ENCODE measurements at regions not wholly inside any gene's neighbourhood (a gene's known extent, or its start where the extent isn't known, plus 50 kb on each side); places are given as distances from the start of the nearest gene placed in this dataset.

DNA sequence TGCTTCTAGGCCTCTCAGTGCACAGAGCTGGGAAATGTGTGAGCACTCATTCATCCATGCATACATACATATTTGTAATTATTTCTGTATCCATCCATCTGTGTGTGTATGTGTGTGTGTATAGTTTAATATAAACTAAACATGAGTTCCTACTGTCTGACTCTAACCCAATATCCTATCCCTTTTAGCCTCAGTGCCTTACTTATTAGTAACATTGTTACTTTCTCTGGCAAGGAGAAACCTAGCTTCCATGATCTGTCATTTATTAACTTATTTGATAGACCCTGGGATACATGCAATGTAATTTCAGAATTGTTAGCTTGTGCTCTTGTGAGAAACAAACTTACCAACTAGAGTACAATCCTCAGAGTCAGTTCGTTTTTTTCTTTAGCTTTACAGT, 59.0 kb upstream of the WSCD1 start:
- in situ Hi-C loops (cut with MboI; ENCODE audit: low pct_unique_long_range_greater_than_20kb, low sequenced_read_pairs, unreplicated experiment) = no loop called here
- TF ChIP-seq, protein P1, sequence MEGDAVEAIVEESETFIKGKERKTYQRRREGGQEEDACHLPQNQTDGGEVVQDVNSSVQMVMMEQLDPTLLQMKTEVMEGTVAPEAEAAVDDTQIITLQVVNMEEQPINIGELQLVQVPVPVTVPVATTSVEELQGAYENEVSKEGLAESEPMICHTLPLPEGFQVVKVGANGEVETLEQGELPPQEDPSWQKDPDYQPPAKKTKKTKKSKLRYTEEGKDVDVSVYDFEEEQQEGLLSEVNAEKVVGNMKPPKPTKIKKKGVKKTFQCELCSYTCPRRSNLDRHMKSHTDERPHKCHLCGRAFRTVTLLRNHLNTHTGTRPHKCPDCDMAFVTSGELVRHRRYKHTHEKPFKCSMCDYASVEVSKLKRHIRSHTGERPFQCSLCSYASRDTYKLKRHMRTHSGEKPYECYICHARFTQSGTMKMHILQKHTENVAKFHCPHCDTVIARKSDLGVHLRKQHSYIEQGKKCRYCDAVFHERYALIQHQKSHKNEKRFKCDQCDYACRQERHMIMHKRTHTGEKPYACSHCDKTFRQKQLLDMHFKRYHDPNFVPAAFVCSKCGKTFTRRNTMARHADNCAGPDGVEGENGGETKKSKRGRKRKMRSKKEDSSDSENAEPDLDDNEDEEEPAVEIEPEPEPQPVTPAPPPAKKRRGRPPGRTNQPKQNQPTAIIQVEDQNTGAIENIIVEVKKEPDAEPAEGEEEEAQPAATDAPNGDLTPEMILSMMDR (IDR thresholded peaks at IDR 0.05; ENCODE audit: extremely low read depth, insufficient read depth, missing control alignments) = no peak
- DNase-seq (ENCODE audit: low spot score) = no peak

DNA sequence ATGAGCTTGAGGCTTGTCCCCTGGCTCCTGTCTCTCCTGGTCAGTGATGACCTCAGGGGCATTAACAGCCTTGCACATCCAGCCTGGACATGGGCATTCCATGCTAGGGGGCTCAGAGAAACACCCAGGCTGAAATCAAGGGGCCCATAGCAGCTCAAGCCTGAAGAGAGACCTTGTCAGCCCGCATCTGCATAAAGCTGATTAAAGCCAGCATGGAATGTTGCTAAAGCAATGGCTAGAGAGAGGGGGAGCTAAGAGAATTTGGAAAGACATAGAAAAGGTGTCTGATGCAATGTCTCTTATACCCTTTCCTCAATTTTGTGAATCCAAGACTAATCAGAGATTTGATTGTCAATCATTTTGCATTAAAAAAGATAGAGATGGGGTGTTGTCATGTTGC, 51.4 kb upstream of the WSCD1 start:
- TF ChIP-seq, protein P1 (IDR thresholded peaks at IDR 0.05; ENCODE audit: extremely low read depth, insufficient read depth, missing control alignments) = no peak
- in situ Hi-C loops (cut with MboI; ENCODE audit: low pct_unique_long_range_greater_than_20kb, low sequenced_read_pairs, unreplicated experiment) = no loop called here
- no peak for DNase-seq (ENCODE audit: low spot score)

DNA sequence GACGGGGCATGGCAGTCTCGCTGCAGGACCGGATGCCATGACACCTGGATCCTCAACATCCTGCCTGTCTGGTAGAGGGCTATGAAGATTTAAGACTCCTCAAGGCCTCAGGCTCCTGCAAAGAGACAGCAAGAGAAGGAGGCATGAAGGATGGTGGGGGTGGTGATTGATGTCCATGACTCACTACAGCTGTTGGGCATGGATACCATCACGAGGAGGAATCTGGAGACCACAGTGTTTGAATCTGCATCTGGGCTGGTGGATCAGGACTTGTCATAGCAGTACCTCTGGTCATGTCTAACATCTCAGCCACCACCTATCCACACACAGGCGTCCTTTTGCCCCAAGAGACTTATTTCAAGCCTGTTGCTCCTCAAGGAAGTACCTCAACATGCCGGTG, 50.2 kb upstream of the WSCD1 start:
- no peak for DNase-seq (ENCODE audit: low spot score)
- in situ Hi-C loops (cut with MboI; ENCODE audit: low pct_unique_long_range_greater_than_20kb, low sequenced_read_pairs, unreplicated experiment) = no loop called here
- TF ChIP-seq, protein P1 (IDR thresholded peaks at IDR 0.05; ENCODE audit: extremely low read depth, insufficient read depth, missing control alignments) = no peak

DNA sequence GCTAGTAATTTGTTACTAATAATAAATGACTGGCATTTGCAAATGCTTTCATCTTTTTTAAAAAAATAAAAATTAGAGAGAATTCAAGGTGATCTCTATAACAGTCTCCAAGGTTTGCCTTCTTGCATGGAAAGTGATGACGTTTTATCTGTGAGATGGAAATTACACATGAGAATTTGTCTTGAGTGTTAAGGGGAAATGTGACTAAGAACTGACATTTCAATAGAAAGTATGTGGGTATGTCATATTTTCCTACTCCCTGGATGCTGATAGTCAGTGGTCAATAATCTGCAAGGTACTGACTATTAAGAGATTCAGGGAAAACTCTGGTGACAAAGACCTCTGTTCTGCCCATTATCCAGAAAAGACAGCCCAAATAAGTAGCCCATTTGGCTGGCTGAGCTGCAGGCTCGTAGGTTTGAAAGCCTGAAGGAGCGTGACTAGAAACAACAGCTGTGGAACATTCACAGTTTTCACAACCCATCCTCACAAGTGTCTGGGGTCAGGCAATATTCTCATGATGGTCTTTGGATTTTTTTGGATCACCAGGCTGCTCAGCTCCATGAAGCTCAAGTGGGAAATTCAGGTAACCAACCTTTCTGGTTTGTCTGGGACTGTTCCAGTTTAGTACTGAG, 49.7 kb upstream of the WSCD1 start:
- no peak for DNase-seq (ENCODE audit: low spot score)
- TF ChIP-seq, protein P1 (IDR thresholded peaks at IDR 0.05; ENCODE audit: extremely low read depth, insufficient read depth, missing control alignments) = no peak
- in situ Hi-C loops (cut with MboI; ENCODE audit: low pct_unique_long_range_greater_than_20kb, low sequenced_read_pairs, unreplicated experiment) = no loop called here

Measured in GM13977 (cell line).